A673 (cell line): ENCODE measurements at regions not wholly inside any gene's neighbourhood (a gene's known extent, or its start where the extent isn't known, plus 50 kb on each side); places are given as distances from the start of the nearest gene placed in this dataset.

Experiments used
- BruUV-seq: library from RNA; stranded (reverse); fragments of 400-500 nt; replicated peaks from 2 replicates; lab custom pipeline; 2021; lab: Mats Ljungman, UMichigan
- CTCF ChIA-PET: fragments of 300-600 bp; sonication (Branson Sonifier 250); formaldehyde crosslinking; loops from one replicate; lab custom pipeline; 2022; ENCODE audit warnings: antibody characterized with exemption; lab: Charles Lee
- POLR2A ChIA-PET: fragments of 300-600 bp; sonication (Branson Sonifier 250); formaldehyde crosslinking; loops from one replicate; lab custom pipeline; 2022; ENCODE audit warnings: antibody characterized with exemption; ENCODE audit not compliant: low non-redundant PET; lab: Charles Lee
- DNase-seq: peaks from one replicate; pipeline ENCODE4 v3.0.0-alpha.2; 2015; ENCODE audit warnings: low spot score
- H3K27ac ChIP-seq: fragments of 200-600 bp; sonication (generic); 2 replicates; pipeline ENCODE4 v1.5.1; 2016; ENCODE audit warnings: mixed run types, low read depth, mild to moderate bottlenecking, mixed read lengths, antibody characterized with exemption, low read length; ENCODE audit not compliant: poor library complexity, severe bottlenecking
- H3K27me3 ChIP-seq: fragments of 200-600 bp; sonication (generic); replicated peaks from 2 replicates; pipeline ENCODE4 v1.6.1; 2017; ENCODE audit warnings: mixed run types, low read depth, mild to moderate bottlenecking, mixed read lengths, antibody characterized with exemption, low read length; ENCODE audit not compliant: insufficient read depth, poor library complexity
- H3K36me3 ChIP-seq: fragments of 200-600 bp; sonication (generic); 2 replicates; pipeline ENCODE4 v1.6.1; 2016; ENCODE audit warnings: mixed run types, mild to moderate bottlenecking, mixed read lengths, antibody characterized with exemption, low read length; ENCODE audit not compliant: insufficient read depth, poor library complexity, severe bottlenecking
- H3K4me1 ChIP-seq: fragments of 200-600 bp; sonication (generic); 2 replicates; pipeline ENCODE4 v1.6.1; 2017; ENCODE audit warnings: mixed run types, mild to moderate bottlenecking, mixed read lengths, antibody characterized with exemption, low read length; ENCODE audit not compliant: insufficient read depth, poor library complexity, severe bottlenecking
- H3K4me3 ChIP-seq: fragments of 200-600 bp; sonication (generic); 2 replicates; pipeline ENCODE4 v1.5.1; 2016; ENCODE audit warnings: low read depth, mixed run types, mild to moderate bottlenecking, mixed read lengths, low read length; ENCODE audit not compliant: poor library complexity, severe bottlenecking
- H3K9me3 ChIP-seq: fragments of 200-600 bp; sonication (generic); 2 replicates; pipeline ENCODE4 v1.6.1; 2016; ENCODE audit warnings: mixed run types, low read depth, mild to moderate bottlenecking, mixed read lengths, antibody characterized with exemption, low read length; ENCODE audit not compliant: poor library complexity, severe bottlenecking
- EZH2 ChIP-seq: fragments of 200-600 bp; sonication (generic); IDR thresholded peaks from 2 replicates; pipeline ENCODE4 v1.6.1; 2017; ENCODE audit warnings: borderline replicate concordance, low read depth, mild to moderate bottlenecking, mixed read lengths, antibody characterized with exemption, low read length; ENCODE audit not compliant: poor library complexity, severe bottlenecking
- intact Hi-C: fragments of 100-400 bp; cut with micrococcal nuclease; formaldehyde crosslinking; loops from one replicate; pipeline ENCODE4 v1.10.0; 2022; ENCODE audit not compliant: unreplicated experiment
- TF ChIP-seq, protein P1 (sequence below): fragments of 300-800, 200-600 bp; sonication (generic); conservative IDR thresholded peaks from 2 replicates; pipeline ENCODE4 v1.5.1; 2017; ENCODE audit warnings: low read depth, mild to moderate bottlenecking, antibody characterized with exemption, low read length, moderate library complexity, mixed read lengths

DNA sequence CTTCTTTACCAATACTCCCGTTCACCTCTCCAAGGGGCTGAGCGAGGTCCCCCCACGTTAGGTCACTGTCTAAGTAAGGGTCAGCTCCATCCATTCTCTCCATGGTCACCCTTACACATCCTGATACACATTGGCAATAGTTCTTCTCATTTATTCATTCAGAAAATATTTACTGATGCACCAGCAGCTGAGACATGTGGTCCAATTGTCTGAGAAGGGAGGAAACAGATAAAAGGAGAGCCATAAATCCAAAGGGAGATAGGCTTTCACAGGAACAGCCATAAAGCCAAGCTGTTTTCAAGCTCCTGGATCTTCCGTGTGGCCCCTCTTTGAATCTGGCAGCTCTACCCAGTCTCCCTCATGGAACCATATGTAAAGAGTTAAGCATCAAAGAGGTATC lies 121.2 kb downstream of the TXNL1 start:
- H3K4me3 ChIP-seq: no peak overlapping the region
- H3K36me3 ChIP-seq: no peaks in the 10 kb centered on the region
- TF ChIP-seq EZH2: no peak
- TF ChIP-seq, protein P1, sequence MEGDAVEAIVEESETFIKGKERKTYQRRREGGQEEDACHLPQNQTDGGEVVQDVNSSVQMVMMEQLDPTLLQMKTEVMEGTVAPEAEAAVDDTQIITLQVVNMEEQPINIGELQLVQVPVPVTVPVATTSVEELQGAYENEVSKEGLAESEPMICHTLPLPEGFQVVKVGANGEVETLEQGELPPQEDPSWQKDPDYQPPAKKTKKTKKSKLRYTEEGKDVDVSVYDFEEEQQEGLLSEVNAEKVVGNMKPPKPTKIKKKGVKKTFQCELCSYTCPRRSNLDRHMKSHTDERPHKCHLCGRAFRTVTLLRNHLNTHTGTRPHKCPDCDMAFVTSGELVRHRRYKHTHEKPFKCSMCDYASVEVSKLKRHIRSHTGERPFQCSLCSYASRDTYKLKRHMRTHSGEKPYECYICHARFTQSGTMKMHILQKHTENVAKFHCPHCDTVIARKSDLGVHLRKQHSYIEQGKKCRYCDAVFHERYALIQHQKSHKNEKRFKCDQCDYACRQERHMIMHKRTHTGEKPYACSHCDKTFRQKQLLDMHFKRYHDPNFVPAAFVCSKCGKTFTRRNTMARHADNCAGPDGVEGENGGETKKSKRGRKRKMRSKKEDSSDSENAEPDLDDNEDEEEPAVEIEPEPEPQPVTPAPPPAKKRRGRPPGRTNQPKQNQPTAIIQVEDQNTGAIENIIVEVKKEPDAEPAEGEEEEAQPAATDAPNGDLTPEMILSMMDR: no peak
- intact Hi-C loops: no loop called here
- DNase-seq: no peak
- ChIA-PET CTCF (no interaction called here), POLR2A (no interaction called here)
- no peak overlapping the region for H3K27ac ChIP-seq
- no peaks in the 10 kb centered on the region for H3K4me1 ChIP-seq
- H3K9me3 ChIP-seq: no peaks in the 10 kb centered on the region
- no peaks in the 10 kb centered on the region for H3K27me3 ChIP-seq
- BruUV-seq: no TSS peak

DNA sequence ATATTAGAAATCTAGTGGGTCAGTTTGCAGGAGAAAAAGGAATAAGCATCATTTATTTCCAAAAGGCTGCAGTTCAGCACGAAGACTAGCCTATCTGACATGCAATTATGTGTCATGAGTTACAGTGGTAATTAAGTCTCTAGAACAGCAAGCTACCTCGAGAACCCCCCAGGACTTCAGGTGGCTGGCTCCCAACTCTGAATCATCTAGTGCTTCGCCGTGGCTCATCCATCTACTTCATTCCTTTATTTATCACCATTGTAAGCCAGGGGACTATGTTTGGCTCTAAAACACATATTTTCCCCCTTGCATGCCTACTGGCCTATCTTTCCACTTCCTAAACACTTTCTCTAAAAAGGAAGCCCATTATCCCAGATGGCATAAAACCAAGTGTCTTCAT lies 121.6 kb downstream of the TXNL1 start:
- intact Hi-C loops: no loop called here
- no peaks in the 10 kb centered on the region for H3K36me3 ChIP-seq
- H3K27me3 ChIP-seq: no peaks in the 10 kb centered on the region
- no TSS peak for BruUV-seq
- no peaks in the 10 kb centered on the region for H3K9me3 ChIP-seq
- no peaks in the 10 kb centered on the region for H3K4me1 ChIP-seq
- H3K27ac ChIP-seq: no peak overlapping the region
- ChIA-PET POLR2A (no interaction called here), CTCF (interaction anchor here (0.7 kb wide), 1 partner anchor 191 kb away, joined by 5 read pairs; no protein-coding TSS in a partner anchor)
- DNase-seq: no peak
- H3K4me3 ChIP-seq: no peak overlapping the region
- TF ChIP-seq, protein P1: no peak
- TF ChIP-seq EZH2: no peak

DNA sequence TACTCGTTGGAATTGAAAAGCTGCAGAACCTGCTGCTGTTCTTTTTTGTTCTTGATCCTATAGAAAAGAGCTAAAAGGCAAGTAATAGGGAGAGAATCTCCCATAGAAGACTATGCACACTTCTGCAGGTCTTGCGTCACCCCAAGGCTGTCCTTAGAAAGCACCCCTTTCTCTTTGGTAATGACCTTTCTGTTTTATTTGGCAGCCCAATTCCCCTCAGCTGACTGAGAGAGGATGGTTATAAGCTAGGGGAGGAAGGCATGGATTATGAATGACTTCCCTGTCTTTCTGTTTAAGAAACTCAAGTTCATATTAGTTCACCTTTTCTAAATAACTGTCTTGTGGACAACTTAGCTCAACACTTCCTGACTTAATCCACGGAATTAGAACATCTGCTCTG lies 122.9 kb downstream of the TXNL1 start:
- Histone ChIP-seq H3K9me3 (no peaks in the 10 kb centered on the region), H3K27ac (no peak overlapping the region), H3K27me3 (no peaks in the 10 kb centered on the region), H3K4me3 (no peak overlapping the region), H3K4me1 (no peaks in the 10 kb centered on the region), H3K36me3 (no peaks in the 10 kb centered on the region)
- CTCF ChIA-PET: no interaction called here
- BruUV-seq: no TSS peak
- TF ChIP-seq, protein P1: no peak
- no peak for TF ChIP-seq EZH2
- intact Hi-C loops: no loop called here
- POLR2A ChIA-PET: no interaction called here
- no peak for DNase-seq
